HL-60 (cell line): ENCODE measurements at regions not wholly inside any gene's neighbourhood (a gene's known extent, or its start where the extent isn't known, plus 50 kb on each side); places are given as distances from the start of the nearest gene placed in this dataset.

ENCODE experiments used
- POLR2AphosphoS5 ChIP-seq: IDR thresholded peaks from 2 replicates; pipeline ENCODE4 v1.6.1; 2012; ENCODE audit warnings: low read depth
- TF ChIP-seq, protein P1 (sequence below): IDR thresholded peaks from one replicate; pipeline ENCODE4 v1.5.1; 2011; ENCODE audit warnings: low read length, control low read depth, inconsistent platforms; ENCODE audit not compliant: insufficient read depth
- TF ChIP-seq, protein P2 (sequence below): IDR thresholded peaks from 2 replicates; pipeline ENCODE4 v1.6.1; 2012; ENCODE audit warnings: low read depth; ENCODE audit not compliant: insufficient replicate concordance

DNA sequence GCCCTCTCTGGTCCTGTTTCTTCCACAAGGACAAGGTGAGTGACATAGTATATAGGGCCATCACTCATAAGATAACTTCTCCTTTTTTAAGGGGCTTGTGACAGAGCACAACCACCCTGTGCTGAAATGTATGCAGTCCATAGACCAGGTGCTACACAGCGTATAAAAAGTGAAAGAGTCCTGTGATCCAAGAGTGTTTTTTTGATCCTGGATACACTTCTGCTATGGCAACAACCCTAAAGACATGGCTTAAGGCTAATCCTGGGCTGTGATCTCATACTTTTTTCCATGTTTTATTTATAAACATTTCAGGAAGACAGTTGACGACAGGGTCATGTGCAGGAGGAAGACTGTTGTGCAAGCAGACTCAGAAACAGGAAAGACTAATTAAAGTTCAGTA lies 400.5 kb upstream of the TCF4 start:
- TF ChIP-seq, protein P1, sequence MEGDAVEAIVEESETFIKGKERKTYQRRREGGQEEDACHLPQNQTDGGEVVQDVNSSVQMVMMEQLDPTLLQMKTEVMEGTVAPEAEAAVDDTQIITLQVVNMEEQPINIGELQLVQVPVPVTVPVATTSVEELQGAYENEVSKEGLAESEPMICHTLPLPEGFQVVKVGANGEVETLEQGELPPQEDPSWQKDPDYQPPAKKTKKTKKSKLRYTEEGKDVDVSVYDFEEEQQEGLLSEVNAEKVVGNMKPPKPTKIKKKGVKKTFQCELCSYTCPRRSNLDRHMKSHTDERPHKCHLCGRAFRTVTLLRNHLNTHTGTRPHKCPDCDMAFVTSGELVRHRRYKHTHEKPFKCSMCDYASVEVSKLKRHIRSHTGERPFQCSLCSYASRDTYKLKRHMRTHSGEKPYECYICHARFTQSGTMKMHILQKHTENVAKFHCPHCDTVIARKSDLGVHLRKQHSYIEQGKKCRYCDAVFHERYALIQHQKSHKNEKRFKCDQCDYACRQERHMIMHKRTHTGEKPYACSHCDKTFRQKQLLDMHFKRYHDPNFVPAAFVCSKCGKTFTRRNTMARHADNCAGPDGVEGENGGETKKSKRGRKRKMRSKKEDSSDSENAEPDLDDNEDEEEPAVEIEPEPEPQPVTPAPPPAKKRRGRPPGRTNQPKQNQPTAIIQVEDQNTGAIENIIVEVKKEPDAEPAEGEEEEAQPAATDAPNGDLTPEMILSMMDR = no peak
- TF ChIP-seq POLR2AphosphoS5 = no peak
- TF ChIP-seq, protein P2, sequence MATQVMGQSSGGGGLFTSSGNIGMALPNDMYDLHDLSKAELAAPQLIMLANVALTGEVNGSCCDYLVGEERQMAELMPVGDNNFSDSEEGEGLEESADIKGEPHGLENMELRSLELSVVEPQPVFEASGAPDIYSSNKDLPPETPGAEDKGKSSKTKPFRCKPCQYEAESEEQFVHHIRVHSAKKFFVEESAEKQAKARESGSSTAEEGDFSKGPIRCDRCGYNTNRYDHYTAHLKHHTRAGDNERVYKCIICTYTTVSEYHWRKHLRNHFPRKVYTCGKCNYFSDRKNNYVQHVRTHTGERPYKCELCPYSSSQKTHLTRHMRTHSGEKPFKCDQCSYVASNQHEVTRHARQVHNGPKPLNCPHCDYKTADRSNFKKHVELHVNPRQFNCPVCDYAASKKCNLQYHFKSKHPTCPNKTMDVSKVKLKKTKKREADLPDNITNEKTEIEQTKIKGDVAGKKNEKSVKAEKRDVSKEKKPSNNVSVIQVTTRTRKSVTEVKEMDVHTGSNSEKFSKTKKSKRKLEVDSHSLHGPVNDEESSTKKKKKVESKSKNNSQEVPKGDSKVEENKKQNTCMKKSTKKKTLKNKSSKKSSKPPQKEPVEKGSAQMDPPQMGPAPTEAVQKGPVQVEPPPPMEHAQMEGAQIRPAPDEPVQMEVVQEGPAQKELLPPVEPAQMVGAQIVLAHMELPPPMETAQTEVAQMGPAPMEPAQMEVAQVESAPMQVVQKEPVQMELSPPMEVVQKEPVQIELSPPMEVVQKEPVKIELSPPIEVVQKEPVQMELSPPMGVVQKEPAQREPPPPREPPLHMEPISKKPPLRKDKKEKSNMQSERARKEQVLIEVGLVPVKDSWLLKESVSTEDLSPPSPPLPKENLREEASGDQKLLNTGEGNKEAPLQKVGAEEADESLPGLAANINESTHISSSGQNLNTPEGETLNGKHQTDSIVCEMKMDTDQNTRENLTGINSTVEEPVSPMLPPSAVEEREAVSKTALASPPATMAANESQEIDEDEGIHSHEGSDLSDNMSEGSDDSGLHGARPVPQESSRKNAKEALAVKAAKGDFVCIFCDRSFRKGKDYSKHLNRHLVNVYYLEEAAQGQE = no peak
